Right lobe of liver (tissue), 4 donors: ENCODE measurements at regions not wholly inside any gene's neighbourhood (a gene's known extent, or its start where the extent isn't known, plus 50 kb on each side); places are given as distances from the start of the nearest gene placed in this dataset.
"Not testable (repeated sequence)": the region's sequence is repeated elsewhere in the genome, so short reads cannot be mapped to it uniquely, and the experiment has no call there.

Source experiments
- CTCF ChIP-seq, 4 donors: fragments of 200-600 bp in 3 of 4; fragments of 450-650 bp in 1 of 4; IDR thresholded peaks; one replicate each; pipeline versions ENCODE4 v1.5.1 to v1.8.0; 2016 to 2022; ENCODE audit warnings: antibody characterized with exemption in 4 of 4, mild to moderate bottlenecking in 2 of 4
- POLR2A ChIP-seq: fragments of 450-650 bp; IDR thresholded peaks from one replicate; pipeline ENCODE4 v1.6.1; 2017; ENCODE audit warnings: antibody characterized with exemption, mild to moderate bottlenecking
- donor health status: DM: no; HTN: no; CAD: no.
- donor health status: DM: no; HTN: no; CAD: no.
- donor health status: DM: no; HTN: yes; CAD: no.

- not testable (repeated sequence) for TF ChIP-seq CTCF (IDR thresholded peaks at IDR 0.05); POLR2A
Observed at GRCh38 chr15:22587391-22587790, 128.7 kb downstream of the GOLGA6L22 start.
